GM19452 (cell line): ENCODE measurements at regions not wholly inside any gene's neighbourhood (a gene's known extent, or its start where the extent isn't known, plus 50 kb on each side); places are given as distances from the start of the nearest gene placed in this dataset.

Experiments used
- ATAC-seq: cut with Tn5 transposase; IDR thresholded peaks from one replicate; pipeline ENCODE4 v1.9.1; 2021; ENCODE audit not compliant: unreplicated experiment

GRCh38 chr10:43712821-43713584 is 64.3 kb upstream of the ZNF32 start:
- no peak for ATAC-seq

- no peak for ATAC-seq
These were observed 62.2 kb upstream of the ZNF32 start for GRCh38 chr10:43710772-43711471.

GRCh38 chr10:43708262-43708661 is 59.6 kb upstream of the ZNF32 start:
- ATAC-seq: no peak

GRCh38 chr10:43707770-43708169 is 59.1 kb upstream of the ZNF32 start:
- ATAC-seq: no peak

GRCh38 chr10:43706166-43706565 is 57.5 kb upstream of the ZNF32 start:
- no peak for ATAC-seq

- ATAC-seq: no peak
These were observed 54.6 kb upstream of the ZNF32 start for GRCh38 chr10:43703286-43703685.

- ATAC-seq: no peak
These were observed 54.2 kb upstream of the ZNF32 start for GRCh38 chr10:43702936-43703281.

- ATAC-seq: no peak
These were observed 53.7 kb upstream of the ZNF32 start for GRCh38 chr10:43702213-43702935.

GRCh38 chr10:43701295-43701694 is 52.6 kb upstream of the ZNF32 start:
- ATAC-seq: no peak

GRCh38 chr10:43700306-43700705 is 51.6 kb upstream of the ZNF32 start:
- ATAC-seq: no peak

GRCh38 chr10:43699516-43699915 is 50.8 kb upstream of the ZNF32 start:
- no peak for ATAC-seq
